Upper lobe of left lung (tissue), 4 donors: ENCODE measurements at regions not wholly inside any gene's neighbourhood (a gene's known extent, or its start where the extent isn't known, plus 50 kb on each side); places are given as distances from the start of the nearest gene placed in this dataset.

Experiments
- CTCF ChIP-seq, 6 experiments: fragments of 450-650 bp in 4 of 6; fragments of 200-600 bp in 2 of 6; sonication (generic) in 2 of 6; IDR thresholded peaks; one replicate each; pipeline ENCODE4 v1.5.1; 2016 to 2019; ENCODE audit warnings: antibody characterized with exemption in 6 of 6
- EP300 ChIP-seq, 4 donors: sonication (generic); formaldehyde crosslinking; IDR thresholded peaks; one replicate each; pipeline ENCODE4 v1.5.1; 2017; ENCODE audit warnings: antibody characterized with exemption in 4 of 4, control low read depth in 2 of 4
- POLR2A ChIP-seq, 4 donors: fragments of 450-650 bp; IDR thresholded peaks; one replicate each; pipeline ENCODE4 v1.5.1; 2016 to 2017; ENCODE audit warnings: antibody characterized with exemption in 4 of 4, mild to moderate bottlenecking in 2 of 4

GRCh38 chr1:193427524-193427923, 241.1 kb upstream of the B3GALT2 start:
- no peak for TF ChIP-seq CTCF (IDR thresholded peaks at IDR 0.05)
- no peak for TF ChIP-seq EP300 (IDR thresholded peaks at IDR 0.05)
- TF ChIP-seq POLR2A (IDR thresholded peaks at IDR 0.05) = no peak
